ENCODE measurements at regions not wholly inside any gene's neighbourhood (a gene's known extent, or its start where the extent isn't known, plus 50 kb on each side); places are given as distances from the start of the nearest gene placed in this dataset.

DNA sequence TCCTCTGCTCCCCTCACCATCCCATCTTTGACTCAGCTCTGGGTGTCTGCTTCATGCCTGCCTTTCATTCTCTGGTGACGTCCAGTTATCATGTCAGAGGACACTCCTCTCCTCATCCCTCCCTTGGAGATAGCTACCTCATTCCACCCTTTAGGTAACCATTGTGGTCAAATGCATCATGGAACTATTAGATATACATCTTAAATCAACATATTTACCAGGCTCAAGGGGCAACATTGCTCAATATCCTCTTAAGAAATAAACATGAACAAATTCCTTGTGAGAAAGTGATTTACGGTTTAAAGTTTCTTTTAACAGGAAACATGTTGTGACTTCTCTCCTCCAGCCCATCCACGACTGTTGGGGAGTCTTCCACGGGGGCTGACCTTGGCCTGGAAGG, 511.6 kb upstream of the IGFBP3 start:
- TF ChIP-seq TAF1 (IDR thresholded peaks at IDR 0.05; ENCODE audit: borderline replicate concordance, insufficient read depth, low read length): no peak
- TF ChIP-seq, protein P1, sequence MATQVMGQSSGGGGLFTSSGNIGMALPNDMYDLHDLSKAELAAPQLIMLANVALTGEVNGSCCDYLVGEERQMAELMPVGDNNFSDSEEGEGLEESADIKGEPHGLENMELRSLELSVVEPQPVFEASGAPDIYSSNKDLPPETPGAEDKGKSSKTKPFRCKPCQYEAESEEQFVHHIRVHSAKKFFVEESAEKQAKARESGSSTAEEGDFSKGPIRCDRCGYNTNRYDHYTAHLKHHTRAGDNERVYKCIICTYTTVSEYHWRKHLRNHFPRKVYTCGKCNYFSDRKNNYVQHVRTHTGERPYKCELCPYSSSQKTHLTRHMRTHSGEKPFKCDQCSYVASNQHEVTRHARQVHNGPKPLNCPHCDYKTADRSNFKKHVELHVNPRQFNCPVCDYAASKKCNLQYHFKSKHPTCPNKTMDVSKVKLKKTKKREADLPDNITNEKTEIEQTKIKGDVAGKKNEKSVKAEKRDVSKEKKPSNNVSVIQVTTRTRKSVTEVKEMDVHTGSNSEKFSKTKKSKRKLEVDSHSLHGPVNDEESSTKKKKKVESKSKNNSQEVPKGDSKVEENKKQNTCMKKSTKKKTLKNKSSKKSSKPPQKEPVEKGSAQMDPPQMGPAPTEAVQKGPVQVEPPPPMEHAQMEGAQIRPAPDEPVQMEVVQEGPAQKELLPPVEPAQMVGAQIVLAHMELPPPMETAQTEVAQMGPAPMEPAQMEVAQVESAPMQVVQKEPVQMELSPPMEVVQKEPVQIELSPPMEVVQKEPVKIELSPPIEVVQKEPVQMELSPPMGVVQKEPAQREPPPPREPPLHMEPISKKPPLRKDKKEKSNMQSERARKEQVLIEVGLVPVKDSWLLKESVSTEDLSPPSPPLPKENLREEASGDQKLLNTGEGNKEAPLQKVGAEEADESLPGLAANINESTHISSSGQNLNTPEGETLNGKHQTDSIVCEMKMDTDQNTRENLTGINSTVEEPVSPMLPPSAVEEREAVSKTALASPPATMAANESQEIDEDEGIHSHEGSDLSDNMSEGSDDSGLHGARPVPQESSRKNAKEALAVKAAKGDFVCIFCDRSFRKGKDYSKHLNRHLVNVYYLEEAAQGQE (IDR thresholded peaks at IDR 0.05; ENCODE audit: insufficient read depth in 1 of 2, low read depth in 2 of 2, low read length in 2 of 2): no peak
- no peak for TF ChIP-seq POLR2AphosphoS5 (IDR thresholded peaks at IDR 0.05; ENCODE audit: low read depth, low read length)
- no peak for TF ChIP-seq SIN3A (IDR thresholded peaks at IDR 0.05; ENCODE audit: borderline replicate concordance, insufficient read depth, low read length)
